GM19023 (cell line): ENCODE measurements at regions not wholly inside any gene's neighbourhood (a gene's known extent, or its start where the extent isn't known, plus 50 kb on each side); places are given as distances from the start of the nearest gene placed in this dataset.

Source experiments
- ATAC-seq: cut with Tn5 transposase; IDR thresholded peaks from one replicate; pipeline ENCODE4 v1.9.1; 2021; ENCODE audit warnings: mild to moderate bottlenecking, moderate library complexity; ENCODE audit not compliant: unreplicated experiment

- no peak for ATAC-seq
Observed at GRCh38 chr3:84835366-84835765, 123.4 kb upstream of the CADM2 start.

GRCh38 chr3:84836961-84837360, 121.8 kb upstream of the CADM2 start:
- no peak for ATAC-seq

- ATAC-seq: no peak
Observed at GRCh38 chr3:84877092-84877491, 81.7 kb upstream of the CADM2 start.

- ATAC-seq: no peak
Observed at GRCh38 chr3:84881288-84881687, 77.5 kb upstream of the CADM2 start.

- ATAC-seq: no peak
Observed at GRCh38 chr3:84885199-84885882, 73.4 kb upstream of the CADM2 start.

- ATAC-seq: no peak
Observed at GRCh38 chr3:84891851-84892250, 66.9 kb upstream of the CADM2 start.

GRCh38 chr3:84893211-84893610, 65.6 kb upstream of the CADM2 start:
- ATAC-seq: no peak

- no peak for ATAC-seq
Observed at GRCh38 chr3:84904212-84904611, 54.6 kb upstream of the CADM2 start.

- no peak for ATAC-seq
Observed at GRCh38 chr3:84904816-84905555, 53.8 kb upstream of the CADM2 start.

GRCh38 chr3:84905556-84905920, 53.3 kb upstream of the CADM2 start:
- no peak for ATAC-seq

GRCh38 chr3:84906065-84906464, 52.7 kb upstream of the CADM2 start:
- ATAC-seq: no peak
